Vagina (tissue), 2 donors: ENCODE measurements at regions not wholly inside any gene's neighbourhood (a gene's known extent, or its start where the extent isn't known, plus 50 kb on each side); places are given as distances from the start of the nearest gene placed in this dataset.
"Not testable (repeated sequence)": the region's sequence is repeated elsewhere in the genome, so short reads cannot be mapped to it uniquely, and the experiment has no call there.

Source experiments
- DNase-seq, 2 donors: peaks; one replicate each; pipeline ENCODE4 v3.0.0-alpha.2; 2017; ENCODE audit errors: extremely low spot score in 2 of 2
- H3K27ac ChIP-seq: fragments of 200-600 bp; sonication (generic); one replicate; pipeline ENCODE4 v1.5.1; 2019
- H3K27me3 ChIP-seq: fragments of 200-600 bp; sonication (generic); one replicate; pipeline ENCODE4 v1.5.1; 2019
- H3K36me3 ChIP-seq, 2 donors: fragments of 200-600 bp; sonication (generic); one replicate each; pipeline ENCODE4 v1.5.1; 2017 to 2019
- H3K4me1 ChIP-seq: fragments of 200-600 bp; sonication (generic); one replicate; pipeline ENCODE4 v1.5.1; 2019
- H3K4me3 ChIP-seq, 2 donors: fragments of 200-600 bp; sonication (generic); 1 replicate in 1 of 2; 2 replicates in 1 of 2; pipeline ENCODE4 v1.5.1; 2016 to 2019
- H3K9me3 ChIP-seq: fragments of 200-600 bp; sonication (generic); one replicate; pipeline ENCODE4 v1.5.1; 2019
- CTCF ChIP-seq, 3 experiments: fragments of 450-650 bp in 2 of 3; fragments of 200-600 bp in 1 of 3; sonication (generic) in 1 of 3; IDR thresholded peaks; one replicate each; pipeline ENCODE4 v1.5.1; 2017 to 2019; ENCODE audit warnings: antibody characterized with exemption in 3 of 3, mild to moderate bottlenecking in 2 of 3, moderate library complexity in 2 of 3
- POLR2A ChIP-seq, 2 donors: fragments of 450-650 bp; IDR thresholded peaks; one replicate each; pipeline ENCODE4 v1.6.1; 2017; ENCODE audit warnings: antibody characterized with exemption in 2 of 2, mild to moderate bottlenecking in 2 of 2, moderate library complexity in 2 of 2
- POLR2AphosphoS5 ChIP-seq, 2 donors: sonication (generic); formaldehyde crosslinking; IDR thresholded peaks; one replicate each; pipeline ENCODE4 v1.9.0; 2017; ENCODE audit warnings: antibody characterized with exemption in 2 of 2, mild to moderate bottlenecking in 2 of 2, low read depth in 1 of 2; ENCODE audit not compliant: insufficient read depth in 1 of 2
- intact Hi-C: fragments of 100-400 bp; cut with DNase I; formaldehyde crosslinking; loops from one replicate; pipeline ENCODE4 v1.15.1; 2023

- intact Hi-C loops: no loop called here
- DNase-seq: no peak
These were observed 54.4 kb upstream of the BMP4 start for GRCh38 chr14:54010981-54011380.

GRCh38 chr14:54023027-54023426, 66.4 kb upstream of the BMP4 start:
- Histone ChIP-seq H3K27me3 (no peaks in the 10 kb centered on the region), H3K36me3 (no peaks in the 10 kb centered on the region), H3K4me1 (no peaks in the 10 kb centered on the region), H3K9me3 (no peaks in the 10 kb centered on the region), H3K27ac (no peak overlapping the region), H3K4me3 (no peak overlapping the region)
- DNase-seq: no peak
- no peak for TF ChIP-seq POLR2AphosphoS5 (IDR thresholded peaks at IDR 0.05; ENCODE audit: insufficient read depth in 1 of 2, low read depth in 1 of 2)
- intact Hi-C loops: no loop called here

More at GRCh38 chr14:54010981-54011380, 54.4 kb upstream of the BMP4 start:
- no peaks in the 10 kb centered on the region for H3K27me3 ChIP-seq
- H3K4me1 ChIP-seq: no peaks in the 10 kb centered on the region
- H3K36me3 ChIP-seq: no peaks in the 10 kb centered on the region
- no peak overlapping the region for H3K4me3 ChIP-seq
- no peak overlapping the region for H3K27ac ChIP-seq
- no peak for TF ChIP-seq POLR2A (IDR thresholded peaks at IDR 0.05)
- TF ChIP-seq POLR2AphosphoS5 (IDR thresholded peaks at IDR 0.05; ENCODE audit: insufficient read depth in 1 of 2, low read depth in 1 of 2): no peak
- TF ChIP-seq CTCF (IDR thresholded peaks at IDR 0.05): no peak
- no peaks in the 10 kb centered on the region for H3K9me3 ChIP-seq

GRCh38 chr14:54025661-54026060, 69.0 kb upstream of the BMP4 start:
- Histone ChIP-seq H3K27ac (no peak overlapping the region), H3K9me3 (no peaks in the 10 kb centered on the region), H3K4me3 (no peak overlapping the region), H3K4me1 (no peaks in the 10 kb centered on the region), H3K27me3 (no peaks in the 10 kb centered on the region), H3K36me3 (no peaks in the 10 kb centered on the region)
- TF ChIP-seq POLR2AphosphoS5 (IDR thresholded peaks at IDR 0.05; ENCODE audit: insufficient read depth in 1 of 2, low read depth in 1 of 2): no peak
- TF ChIP-seq POLR2A (IDR thresholded peaks at IDR 0.05): no peak
- no peak for TF ChIP-seq CTCF (IDR thresholded peaks at IDR 0.05)
- intact Hi-C loops: no loop called here
- no peak for DNase-seq

- Histone ChIP-seq H3K36me3 (no peaks in the 10 kb centered on the region), H3K4me3 (no peak overlapping the region), H3K9me3 (no peaks in the 10 kb centered on the region), H3K27ac (no peak overlapping the region), H3K4me1 (no peaks in the 10 kb centered on the region), H3K27me3 (no peaks in the 10 kb centered on the region)
- intact Hi-C loops: no loop called here
- TF ChIP-seq POLR2AphosphoS5 (IDR thresholded peaks at IDR 0.05; ENCODE audit: insufficient read depth in 1 of 2, low read depth in 1 of 2): no peak
- TF ChIP-seq CTCF (IDR thresholded peaks at IDR 0.05): no peak
- no peak for TF ChIP-seq POLR2A (IDR thresholded peaks at IDR 0.05)
- DNase-seq: no peak
These were observed 70.0 kb upstream of the BMP4 start for GRCh38 chr14:54026671-54027070.

- H3K9me3 ChIP-seq: not testable (repeated sequence)
These were observed 74.4 kb upstream of the BMP4 start for GRCh38 chr14:54030996-54031395.

GRCh38 chr14:54033285-54033684, 76.7 kb upstream of the BMP4 start:
- H3K27me3 ChIP-seq, H3K4me1 ChIP-seq, H3K9me3 ChIP-seq, DNase-seq, H3K27ac ChIP-seq, H3K4me3 ChIP-seq, H3K36me3 ChIP-seq, intact Hi-C loops: not testable (repeated sequence)

More at GRCh38 chr14:54030996-54031395, 74.4 kb upstream of the BMP4 start:
- H3K27me3 ChIP-seq, H3K27ac ChIP-seq, DNase-seq, H3K4me3 ChIP-seq, intact Hi-C loops, H3K36me3 ChIP-seq, H3K4me1 ChIP-seq: not testable (repeated sequence)

- Histone ChIP-seq H3K9me3 (peaks cover 5% of the 10 kb centered on the region), H3K4me3 (no peak overlapping the region), H3K36me3 (no peaks in the 10 kb centered on the region), H3K4me1 (no peaks in the 10 kb centered on the region), H3K27me3 (no peaks in the 10 kb centered on the region), H3K27ac (no peak overlapping the region)
- intact Hi-C loops: no loop called here
- no peak for DNase-seq
- no peak for TF ChIP-seq CTCF (IDR thresholded peaks at IDR 0.05)
- no peak for TF ChIP-seq POLR2A (IDR thresholded peaks at IDR 0.05)
- no peak for TF ChIP-seq POLR2AphosphoS5 (IDR thresholded peaks at IDR 0.05; ENCODE audit: insufficient read depth in 1 of 2, low read depth in 1 of 2)
These were observed 82.1 kb upstream of the BMP4 start for GRCh38 chr14:54038724-54039123.
